ENCODE measurements at regions not wholly inside any gene's neighbourhood (a gene's known extent, or its start where the extent isn't known, plus 50 kb on each side); places are given as distances from the start of the nearest gene placed in this dataset.

GRCh38 chr1:168446081-168446480, 97.7 kb downstream of the XCL2 start:
- TF ChIP-seq, protein P1, sequence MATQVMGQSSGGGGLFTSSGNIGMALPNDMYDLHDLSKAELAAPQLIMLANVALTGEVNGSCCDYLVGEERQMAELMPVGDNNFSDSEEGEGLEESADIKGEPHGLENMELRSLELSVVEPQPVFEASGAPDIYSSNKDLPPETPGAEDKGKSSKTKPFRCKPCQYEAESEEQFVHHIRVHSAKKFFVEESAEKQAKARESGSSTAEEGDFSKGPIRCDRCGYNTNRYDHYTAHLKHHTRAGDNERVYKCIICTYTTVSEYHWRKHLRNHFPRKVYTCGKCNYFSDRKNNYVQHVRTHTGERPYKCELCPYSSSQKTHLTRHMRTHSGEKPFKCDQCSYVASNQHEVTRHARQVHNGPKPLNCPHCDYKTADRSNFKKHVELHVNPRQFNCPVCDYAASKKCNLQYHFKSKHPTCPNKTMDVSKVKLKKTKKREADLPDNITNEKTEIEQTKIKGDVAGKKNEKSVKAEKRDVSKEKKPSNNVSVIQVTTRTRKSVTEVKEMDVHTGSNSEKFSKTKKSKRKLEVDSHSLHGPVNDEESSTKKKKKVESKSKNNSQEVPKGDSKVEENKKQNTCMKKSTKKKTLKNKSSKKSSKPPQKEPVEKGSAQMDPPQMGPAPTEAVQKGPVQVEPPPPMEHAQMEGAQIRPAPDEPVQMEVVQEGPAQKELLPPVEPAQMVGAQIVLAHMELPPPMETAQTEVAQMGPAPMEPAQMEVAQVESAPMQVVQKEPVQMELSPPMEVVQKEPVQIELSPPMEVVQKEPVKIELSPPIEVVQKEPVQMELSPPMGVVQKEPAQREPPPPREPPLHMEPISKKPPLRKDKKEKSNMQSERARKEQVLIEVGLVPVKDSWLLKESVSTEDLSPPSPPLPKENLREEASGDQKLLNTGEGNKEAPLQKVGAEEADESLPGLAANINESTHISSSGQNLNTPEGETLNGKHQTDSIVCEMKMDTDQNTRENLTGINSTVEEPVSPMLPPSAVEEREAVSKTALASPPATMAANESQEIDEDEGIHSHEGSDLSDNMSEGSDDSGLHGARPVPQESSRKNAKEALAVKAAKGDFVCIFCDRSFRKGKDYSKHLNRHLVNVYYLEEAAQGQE (IDR thresholded peaks at IDR 0.05; ENCODE audit: insufficient read depth in 1 of 2, low read depth in 2 of 2, low read length in 2 of 2), result no peak
- TF ChIP-seq TAF1 (IDR thresholded peaks at IDR 0.05; ENCODE audit: borderline replicate concordance, insufficient read depth, low read length) (no peak), POLR2AphosphoS5 (IDR thresholded peaks at IDR 0.05; ENCODE audit: low read depth, low read length) (no peak), SIN3A (IDR thresholded peaks at IDR 0.05; ENCODE audit: borderline replicate concordance, insufficient read depth, low read length) (no peak)
